Fibroblast of skin of left biceps (primary cell): ENCODE measurements at regions not wholly inside any gene's neighbourhood (a gene's known extent, or its start where the extent isn't known, plus 50 kb on each side); places are given as distances from the start of the nearest gene placed in this dataset.
"Not testable (repeated sequence)": the region's sequence is repeated elsewhere in the genome, so short reads cannot be mapped to it uniquely, and the experiment has no call there.

ENCODE experiments used
- DNase-seq, 2 experiments: peaks; one replicate each; pipeline ENCODE4 v3.0.0-alpha.2; 2013; ENCODE audit warnings: low read depth in 2 of 2

GRCh38 chr4:23105759-23106370 lies 413.1 kb downstream of the GBA3 start:
- DNase-seq = no peak

- DNase-seq = peak; percentile 4 to 8
Observed at GRCh38 chr4:23097251-23097650, 404.5 kb downstream of the GBA3 start.

- DNase-seq = no peak
Observed at GRCh38 chr4:23091711-23092110, 399.0 kb downstream of the GBA3 start.

- no peak for DNase-seq
Observed at GRCh38 chr4:23085249-23085568, 392.5 kb downstream of the GBA3 start.

- DNase-seq = no peak
Observed at GRCh38 chr4:23084559-23085248, 392.0 kb downstream of the GBA3 start.

- DNase-seq = no peak
Observed at GRCh38 chr4:23083391-23083790, 390.7 kb downstream of the GBA3 start.

- not testable (repeated sequence) for DNase-seq
Observed at GRCh38 chr4:23080171-23080570, 387.4 kb downstream of the GBA3 start.

- no peak for DNase-seq
Observed at GRCh38 chr4:23070848-23071570, 378.3 kb downstream of the GBA3 start.

- DNase-seq = no peak
Observed at GRCh38 chr4:23068756-23069155, 376.0 kb downstream of the GBA3 start.

- no peak for DNase-seq
Observed at GRCh38 chr4:23068287-23068686, 375.6 kb downstream of the GBA3 start.

- DNase-seq = no peak
Observed at GRCh38 chr4:23062188-23062587, 369.5 kb downstream of the GBA3 start.

GRCh38 chr4:23061431-23061830 lies 368.7 kb downstream of the GBA3 start:
- DNase-seq = no peak

- peak in 1 of 2 experiments; percentile 10 for DNase-seq
Observed at GRCh38 chr4:23060776-23061175, 368.0 kb downstream of the GBA3 start.

- DNase-seq = no peak
Observed at GRCh38 chr4:23058165-23058776, 365.5 kb downstream of the GBA3 start.

- no peak for DNase-seq
Observed at GRCh38 chr4:23041501-23041900, 348.8 kb downstream of the GBA3 start.

- no peak for DNase-seq
Observed at GRCh38 chr4:23040539-23040938, 347.8 kb downstream of the GBA3 start.

GRCh38 chr4:23039818-23040217 lies 347.1 kb downstream of the GBA3 start:
- no peak for DNase-seq

GRCh38 chr4:23038626-23039491 lies 346.1 kb downstream of the GBA3 start:
- DNase-seq = no peak

- DNase-seq = no peak
Observed at GRCh38 chr4:23036921-23037495, 344.3 kb downstream of the GBA3 start.

GRCh38 chr4:23036503-23036902 lies 343.8 kb downstream of the GBA3 start:
- no peak for DNase-seq

- DNase-seq = no peak
Observed at GRCh38 chr4:23035521-23036056, 342.9 kb downstream of the GBA3 start.
